Upper lobe of right lung (tissue), 1 donor: ENCODE measurements at regions not wholly inside any gene's neighbourhood (a gene's known extent, or its start where the extent isn't known, plus 50 kb on each side); places are given as distances from the start of the nearest gene placed in this dataset.

ENCODE experiments used
- ATAC-seq: fragments of 200-7000 bp; cut with Tn5 transposase; one replicate; pipeline ENCODE4 v1.9.1; 2020; ENCODE audit warnings: mild to moderate bottlenecking, moderate library complexity
- DNase-seq: peaks from one replicate; pipeline ENCODE4 v3.0.0-alpha.2; 2020
- H3K27ac ChIP-seq: fragments of 200-600 bp; one replicate; pipeline ENCODE4 v1.8.0; 2022
- H3K27me3 ChIP-seq: fragments of 200-600 bp; one replicate; pipeline ENCODE4 v1.8.0; 2022; ENCODE audit warnings: mild to moderate bottlenecking
- H3K36me3 ChIP-seq: fragments of 200-600 bp; one replicate; pipeline ENCODE4 v1.8.0; 2022
- H3K4me1 ChIP-seq: fragments of 200-600 bp; one replicate; pipeline ENCODE4 v1.8.0; 2022
- H3K4me3 ChIP-seq: fragments of 200-600 bp; one replicate; pipeline ENCODE4 v1.8.0; 2022; ENCODE audit warnings: mild to moderate bottlenecking
- H3K9me3 ChIP-seq: fragments of 200-600 bp; one replicate; pipeline ENCODE4 v1.8.0; 2022
- intact Hi-C: fragments of 100-400 bp; cut with DNase I; formaldehyde crosslinking; loops from one replicate; pipeline ENCODE4 v1.11.0; 2022
- TF ChIP-seq, protein P1 (sequence below): fragments of 200-600 bp; IDR thresholded peaks from one replicate; pipeline ENCODE4 v1.8.0; 2022; ENCODE audit warnings: antibody characterized with exemption
- donor health status: DM: no; HTN: yes; CAD: no; lungs with severe emphysema.

DNA sequence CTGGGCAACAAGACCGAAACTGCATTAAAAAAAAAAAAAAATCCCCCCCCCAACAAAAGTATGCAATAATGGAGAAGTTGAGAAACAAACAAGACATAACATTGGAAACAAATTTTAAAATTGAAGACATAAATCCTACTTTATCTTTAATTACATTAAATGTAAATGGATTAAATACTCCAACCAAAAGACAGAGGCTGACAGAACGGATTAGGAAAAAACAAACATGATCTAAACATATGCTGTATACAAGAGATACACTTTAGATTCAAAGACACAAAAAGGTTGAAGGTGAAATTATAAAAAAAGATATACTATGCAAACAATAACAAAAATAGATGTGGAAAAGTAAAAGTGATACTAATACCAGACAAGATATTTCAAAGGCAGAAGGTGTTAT, 350.8 kb upstream of the RGPD4 start:
- H3K4me3 ChIP-seq: no peak overlapping the region
- ATAC-seq (no peak), DNase-seq (no peak)
- no peak overlapping the region for H3K27ac ChIP-seq
- peaks cover 10% of the 10 kb centered on the region for H3K9me3 ChIP-seq
- intact Hi-C loops: no loop called here
- H3K4me1 ChIP-seq: no peaks in the 10 kb centered on the region
- H3K36me3 ChIP-seq: no peaks in the 10 kb centered on the region
- H3K27me3 ChIP-seq: no peaks in the 10 kb centered on the region
- TF ChIP-seq, protein P1, sequence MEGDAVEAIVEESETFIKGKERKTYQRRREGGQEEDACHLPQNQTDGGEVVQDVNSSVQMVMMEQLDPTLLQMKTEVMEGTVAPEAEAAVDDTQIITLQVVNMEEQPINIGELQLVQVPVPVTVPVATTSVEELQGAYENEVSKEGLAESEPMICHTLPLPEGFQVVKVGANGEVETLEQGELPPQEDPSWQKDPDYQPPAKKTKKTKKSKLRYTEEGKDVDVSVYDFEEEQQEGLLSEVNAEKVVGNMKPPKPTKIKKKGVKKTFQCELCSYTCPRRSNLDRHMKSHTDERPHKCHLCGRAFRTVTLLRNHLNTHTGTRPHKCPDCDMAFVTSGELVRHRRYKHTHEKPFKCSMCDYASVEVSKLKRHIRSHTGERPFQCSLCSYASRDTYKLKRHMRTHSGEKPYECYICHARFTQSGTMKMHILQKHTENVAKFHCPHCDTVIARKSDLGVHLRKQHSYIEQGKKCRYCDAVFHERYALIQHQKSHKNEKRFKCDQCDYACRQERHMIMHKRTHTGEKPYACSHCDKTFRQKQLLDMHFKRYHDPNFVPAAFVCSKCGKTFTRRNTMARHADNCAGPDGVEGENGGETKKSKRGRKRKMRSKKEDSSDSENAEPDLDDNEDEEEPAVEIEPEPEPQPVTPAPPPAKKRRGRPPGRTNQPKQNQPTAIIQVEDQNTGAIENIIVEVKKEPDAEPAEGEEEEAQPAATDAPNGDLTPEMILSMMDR: no peak

DNA sequence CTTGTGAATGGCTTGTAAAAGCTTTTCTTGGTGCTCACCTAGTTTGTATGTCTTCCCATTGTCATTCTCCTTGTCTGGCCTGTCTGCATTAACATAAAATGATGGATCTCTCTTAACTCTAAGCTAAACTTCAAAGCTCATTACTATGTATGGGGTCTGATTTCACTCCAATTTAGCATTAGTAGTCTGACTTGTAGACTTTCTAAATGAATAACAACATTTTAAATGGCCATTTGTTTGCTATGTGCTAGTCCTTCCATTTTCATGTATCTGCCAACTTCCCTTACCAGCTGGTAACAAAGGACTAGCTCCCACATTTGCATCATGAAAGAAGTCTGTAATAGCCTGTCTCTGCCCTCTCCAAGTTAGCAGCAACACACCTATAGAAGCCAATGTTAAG, 324.2 kb upstream of the RGPD4 start:
- Histone ChIP-seq H3K27ac (no peak overlapping the region), H3K9me3 (no peaks in the 10 kb centered on the region), H3K4me1 (no peaks in the 10 kb centered on the region), H3K36me3 (no peaks in the 10 kb centered on the region), H3K27me3 (no peaks in the 10 kb centered on the region), H3K4me3 (no peak overlapping the region)
- DNase-seq: no peak
- TF ChIP-seq, protein P1: no peak
- no peak for ATAC-seq
- intact Hi-C loops: no loop called here

DNA sequence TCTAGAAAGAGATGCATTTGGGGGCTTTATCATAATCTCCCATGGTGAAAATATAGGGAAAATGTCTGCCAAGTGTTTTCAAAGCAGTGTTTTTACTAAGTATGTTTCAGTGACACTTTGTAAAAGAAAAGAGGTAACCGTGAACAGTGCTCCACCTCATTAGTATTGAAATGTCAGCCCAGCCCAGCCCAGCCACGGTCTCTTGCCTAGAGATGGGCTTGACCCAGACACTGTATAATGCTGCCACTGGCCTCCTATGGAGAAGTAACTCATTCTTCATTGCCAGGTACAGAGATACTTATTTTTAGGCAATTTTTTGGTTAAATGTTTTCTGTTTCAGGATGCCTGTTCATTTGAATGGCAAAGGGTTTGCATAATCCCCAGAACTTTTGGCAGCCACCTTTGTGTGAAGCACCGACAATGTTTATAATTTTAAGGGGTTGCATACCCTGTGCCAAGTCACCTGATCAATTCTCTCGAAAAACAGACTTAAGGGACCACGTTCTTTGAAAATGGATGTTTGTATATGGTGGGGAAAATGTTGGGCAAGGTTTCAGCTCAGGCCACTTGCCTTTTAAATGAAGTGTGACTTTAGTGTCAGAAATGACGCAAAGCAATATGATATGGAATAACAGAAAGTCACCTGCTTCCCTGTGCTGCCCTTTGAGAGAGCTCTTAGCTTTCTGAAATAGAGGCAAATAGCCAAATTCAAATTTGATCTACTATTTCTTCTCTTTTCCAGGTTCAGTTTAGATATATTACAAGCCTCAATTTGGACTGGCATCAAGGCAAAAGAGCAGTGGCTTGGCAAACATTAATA, 314.5 kb upstream of the RGPD4 start:
- ATAC-seq (peak; percentile 64), DNase-seq (no peak)
- TF ChIP-seq, protein P1: no peak
- Histone ChIP-seq H3K27me3 (no peaks in the 10 kb centered on the region), H3K9me3 (no peaks in the 10 kb centered on the region), H3K36me3 (no peaks in the 10 kb centered on the region), H3K4me1 (no peaks in the 10 kb centered on the region), H3K4me3 (no peak overlapping the region), H3K27ac (no peak overlapping the region)
- intact Hi-C loops: no loop called here

- Histone ChIP-seq H3K27ac (no peak overlapping the region), H3K4me3 (no peak overlapping the region), H3K36me3 (no peaks in the 10 kb centered on the region), H3K27me3 (no peaks in the 10 kb centered on the region), H3K4me1 (no peaks in the 10 kb centered on the region), H3K9me3 (no peaks in the 10 kb centered on the region)
- no peak for ATAC-seq
- intact Hi-C loops: no loop called here
- TF ChIP-seq, protein P1: no peak
- no peak for DNase-seq
Observed at GRCh38 chr2:107525406-107525805, 301.3 kb upstream of the RGPD4 start.

GRCh38 chr2:107529146-107529545, 297.5 kb upstream of the RGPD4 start:
- no peak for DNase-seq
- Histone ChIP-seq H3K36me3 (no peaks in the 10 kb centered on the region), H3K4me3 (no peak overlapping the region), H3K27me3 (no peaks in the 10 kb centered on the region), H3K9me3 (no peaks in the 10 kb centered on the region), H3K4me1 (no peaks in the 10 kb centered on the region), H3K27ac (no peak overlapping the region)
- TF ChIP-seq, protein P1: no peak
- intact Hi-C loops: no loop called here
- no peak for ATAC-seq
